Upper lobe of left lung (tissue), 6 donors: ENCODE measurements at regions not wholly inside any gene's neighbourhood (a gene's known extent, or its start where the extent isn't known, plus 50 kb on each side); places are given as distances from the start of the nearest gene placed in this dataset.
"Not testable (repeated sequence)": the region's sequence is repeated elsewhere in the genome, so short reads cannot be mapped to it uniquely, and the experiment has no call there.

Experiments
- ATAC-seq, 2 donors: fragments of 200-7000 bp; cut with Tn5 transposase; one replicate each; pipeline ENCODE4 v1.9.1; 2022; ENCODE audit warnings: mild to moderate bottlenecking in 2 of 2, moderate library complexity in 2 of 2; ENCODE audit not compliant: low FRiP score in 2 of 2
- DNase-seq, 2 donors: peaks; one replicate each; pipeline ENCODE4 v3.0.0-alpha.2; 2019 to 2020
- H3K27ac ChIP-seq, 4 donors: fragments of 200-600 bp; sonication (generic); one replicate each; pipeline ENCODE4 v1.5.1; 2016 to 2019
- H3K27me3 ChIP-seq, 4 donors: fragments of 200-600 bp; sonication (generic); one replicate each; pipeline ENCODE4 v1.5.1; 2017 to 2019
- H3K36me3 ChIP-seq, 4 donors: fragments of 200-600 bp; sonication (generic); one replicate each; pipeline ENCODE4 v1.5.1; 2016 to 2019
- H3K4me1 ChIP-seq, 4 donors: fragments of 200-600 bp; sonication (generic); one replicate each; pipeline ENCODE4 v1.5.1; 2018 to 2019
- H3K4me3 ChIP-seq, 4 donors: fragments of 200-600 bp; sonication (generic); one replicate each; pipeline ENCODE4 v1.5.1; 2017 to 2019; ENCODE audit warnings: mild to moderate bottlenecking in 2 of 4, moderate library complexity in 1 of 4
- H3K9me3 ChIP-seq, 4 donors: fragments of 200-600 bp; sonication (generic); one replicate each; pipeline ENCODE4 v1.5.1; 2018 to 2019
- EP300 ChIP-seq, 4 donors: sonication (generic); formaldehyde crosslinking; IDR thresholded peaks; one replicate each; pipeline ENCODE4 v1.5.1; 2017; ENCODE audit warnings: antibody characterized with exemption in 4 of 4, control low read depth in 2 of 4
- POLR2A ChIP-seq, 4 donors: fragments of 450-650 bp; IDR thresholded peaks; one replicate each; pipeline ENCODE4 v1.5.1; 2016 to 2017; ENCODE audit warnings: antibody characterized with exemption in 4 of 4, mild to moderate bottlenecking in 2 of 4
- POLR2AphosphoS5 ChIP-seq, 2 donors: sonication (generic); formaldehyde crosslinking; IDR thresholded peaks; one replicate each; pipeline ENCODE4 v1.5.1; 2017; ENCODE audit warnings: antibody characterized with exemption in 2 of 2
- WGBS, 2 donors: methylation state at CpG; one replicate each; pipeline ENCODE4 v1.1.5; 2017 to 2018; 5-methylcytosine and 5-hydroxymethylcytosine counted together
- TF ChIP-seq, protein P1 (sequence below), 6 experiments: fragments of 450-650 bp in 4 of 6; fragments of 200-600 bp in 2 of 6; sonication (generic) in 2 of 6; IDR thresholded peaks; one replicate each; pipeline ENCODE4 v1.5.1; 2016 to 2019; ENCODE audit warnings: antibody characterized with exemption in 6 of 6
- donor health status: DM: no; HTN: no; CAD: no; lungs with moderate emphysema.
- donor health status: DM: no; HTN: yes; CAD: no; lungs with severe emphysema.

GRCh38 chr13:60836821-60837220 is 439.8 kb downstream of the TDRD3 start:
- WGBS, 2 donors: 74 to 80% methylated on average over 4 of the region's 4 CpGs
- Histone ChIP-seq H3K9me3 (no peaks in the 10 kb centered on the region), H3K4me1 (no peaks in the 10 kb centered on the region), H3K36me3 (no peaks in the 10 kb centered on the region), H3K27ac (no peak overlapping the region), H3K4me3 (no peak overlapping the region), H3K27me3 (no peaks in the 10 kb centered on the region)
- DNase-seq (no peak), ATAC-seq (no peak)
- TF ChIP-seq, protein P1, sequence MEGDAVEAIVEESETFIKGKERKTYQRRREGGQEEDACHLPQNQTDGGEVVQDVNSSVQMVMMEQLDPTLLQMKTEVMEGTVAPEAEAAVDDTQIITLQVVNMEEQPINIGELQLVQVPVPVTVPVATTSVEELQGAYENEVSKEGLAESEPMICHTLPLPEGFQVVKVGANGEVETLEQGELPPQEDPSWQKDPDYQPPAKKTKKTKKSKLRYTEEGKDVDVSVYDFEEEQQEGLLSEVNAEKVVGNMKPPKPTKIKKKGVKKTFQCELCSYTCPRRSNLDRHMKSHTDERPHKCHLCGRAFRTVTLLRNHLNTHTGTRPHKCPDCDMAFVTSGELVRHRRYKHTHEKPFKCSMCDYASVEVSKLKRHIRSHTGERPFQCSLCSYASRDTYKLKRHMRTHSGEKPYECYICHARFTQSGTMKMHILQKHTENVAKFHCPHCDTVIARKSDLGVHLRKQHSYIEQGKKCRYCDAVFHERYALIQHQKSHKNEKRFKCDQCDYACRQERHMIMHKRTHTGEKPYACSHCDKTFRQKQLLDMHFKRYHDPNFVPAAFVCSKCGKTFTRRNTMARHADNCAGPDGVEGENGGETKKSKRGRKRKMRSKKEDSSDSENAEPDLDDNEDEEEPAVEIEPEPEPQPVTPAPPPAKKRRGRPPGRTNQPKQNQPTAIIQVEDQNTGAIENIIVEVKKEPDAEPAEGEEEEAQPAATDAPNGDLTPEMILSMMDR (IDR thresholded peaks at IDR 0.05): no peak
- no peak for TF ChIP-seq POLR2AphosphoS5 (IDR thresholded peaks at IDR 0.05)
- no peak for TF ChIP-seq EP300 (IDR thresholded peaks at IDR 0.05)
- TF ChIP-seq POLR2A (IDR thresholded peaks at IDR 0.05): no peak

DNA sequence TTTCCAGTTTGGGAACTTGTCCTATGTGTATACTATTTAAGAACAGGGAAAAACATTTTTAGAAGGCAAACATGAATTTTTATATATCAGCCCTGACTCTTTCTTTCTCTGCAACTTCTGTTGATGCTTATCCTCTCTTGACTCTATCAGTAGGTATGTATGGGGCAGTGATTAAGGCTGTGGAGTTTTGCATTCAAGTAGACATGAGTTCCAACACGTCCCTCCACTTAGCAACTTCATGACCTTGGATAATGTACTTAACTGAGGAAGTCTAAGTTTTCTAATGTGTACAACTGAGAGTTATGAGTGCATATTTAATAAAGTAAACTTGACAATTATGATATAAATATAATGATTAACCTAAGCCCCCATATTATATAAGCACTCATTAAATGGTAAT is 414.6 kb downstream of the TDRD3 start:
- Histone ChIP-seq H3K27me3 (no peaks in the 10 kb centered on the region), H3K4me1 (no peaks in the 10 kb centered on the region)

GRCh38 chr13:60805640-60806039 is 408.6 kb downstream of the TDRD3 start:
- 79 to 87% methylated on average over 9 to 13 of the region's 13 CpGs for WGBS, 2 donors
- ATAC-seq, H3K27me3 ChIP-seq, H3K4me3 ChIP-seq, H3K9me3 ChIP-seq, H3K36me3 ChIP-seq, H3K27ac ChIP-seq, H3K4me1 ChIP-seq: not testable (repeated sequence)
- peak in 1 of 2 donors; percentile 0 for DNase-seq

More for the DNA sequence above, 414.6 kb downstream of the TDRD3 start:
- H3K36me3 ChIP-seq: no peaks in the 10 kb centered on the region
- no peak for DNase-seq
- H3K27ac ChIP-seq: no peak overlapping the region
- no peak for TF ChIP-seq EP300 (IDR thresholded peaks at IDR 0.05)
- TF ChIP-seq, protein P1 (IDR thresholded peaks at IDR 0.05): no peak
- ATAC-seq: no peak
- WGBS, 2 donors: 62 to 69% methylated on average over 1 of the region's 1 CpG
- no peaks in the 10 kb centered on the region for H3K9me3 ChIP-seq
- no peak overlapping the region for H3K4me3 ChIP-seq

DNA sequence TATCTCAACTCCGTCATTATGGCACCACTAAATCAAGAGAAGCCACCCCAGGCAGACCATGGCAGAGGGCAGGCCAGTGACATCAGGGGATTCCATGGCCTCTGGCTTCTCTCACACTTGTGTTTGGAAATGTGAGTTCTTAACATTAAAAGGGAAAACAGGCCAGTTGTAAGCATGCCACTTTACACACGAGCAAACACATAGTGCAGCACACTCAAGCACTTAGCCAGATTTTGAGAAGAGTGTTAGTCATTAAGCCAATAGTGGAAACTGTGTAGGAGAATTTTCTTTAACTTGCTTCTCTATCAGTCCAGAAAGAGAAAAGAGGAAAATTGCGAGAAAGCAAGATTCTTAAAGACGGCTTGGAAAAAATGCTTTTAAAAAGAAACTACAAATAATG is 401.5 kb downstream of the TDRD3 start:
- TF ChIP-seq POLR2A (IDR thresholded peaks at IDR 0.05) (no peak), EP300 (IDR thresholded peaks at IDR 0.05) (no peak), POLR2AphosphoS5 (IDR thresholded peaks at IDR 0.05) (no peak)
- TF ChIP-seq, protein P1 (IDR thresholded peaks at IDR 0.05): no peak
- Histone ChIP-seq H3K27ac (no peak overlapping the region), H3K36me3 (no peaks in the 10 kb centered on the region), H3K27me3 (no peaks in the 10 kb centered on the region), H3K4me3 (no peak overlapping the region), H3K4me1 (no peaks in the 10 kb centered on the region), H3K9me3 (no peaks in the 10 kb centered on the region)
- WGBS, 2 donors: 63 to 64% methylated on average over 4 of the region's 4 CpGs
- DNase-seq (no peak), ATAC-seq (peak in 1 of 2 donors; percentile 21)

GRCh38 chr13:60797112-60797511 is 400.1 kb downstream of the TDRD3 start:
- no peak for DNase-seq
- TF ChIP-seq POLR2A (IDR thresholded peaks at IDR 0.05): no peak
- TF ChIP-seq, protein P1 (IDR thresholded peaks at IDR 0.05): no peak
- TF ChIP-seq POLR2AphosphoS5 (IDR thresholded peaks at IDR 0.05): no peak
- TF ChIP-seq EP300 (IDR thresholded peaks at IDR 0.05): no peak
- no peak for ATAC-seq
- Histone ChIP-seq H3K27ac (no peak overlapping the region), H3K36me3 (no peaks in the 10 kb centered on the region), H3K27me3 (no peaks in the 10 kb centered on the region), H3K4me1 (no peaks in the 10 kb centered on the region), H3K4me3 (no peak overlapping the region), H3K9me3 (no peaks in the 10 kb centered on the region)
- WGBS, 2 donors: 69 to 78% methylated on average over 2 of the region's 2 CpGs
